CD1c-positive myeloid dendritic cell (primary cell): ENCODE measurements at regions not wholly inside any gene's neighbourhood (a gene's known extent, or its start where the extent isn't known, plus 50 kb on each side); places are given as distances from the start of the nearest gene placed in this dataset.

ENCODE experiments used
- DNase-seq: peaks from one replicate; pipeline ENCODE4 v3.0.0-alpha.2; 2016; ENCODE audit errors: extremely low spot score

DNA sequence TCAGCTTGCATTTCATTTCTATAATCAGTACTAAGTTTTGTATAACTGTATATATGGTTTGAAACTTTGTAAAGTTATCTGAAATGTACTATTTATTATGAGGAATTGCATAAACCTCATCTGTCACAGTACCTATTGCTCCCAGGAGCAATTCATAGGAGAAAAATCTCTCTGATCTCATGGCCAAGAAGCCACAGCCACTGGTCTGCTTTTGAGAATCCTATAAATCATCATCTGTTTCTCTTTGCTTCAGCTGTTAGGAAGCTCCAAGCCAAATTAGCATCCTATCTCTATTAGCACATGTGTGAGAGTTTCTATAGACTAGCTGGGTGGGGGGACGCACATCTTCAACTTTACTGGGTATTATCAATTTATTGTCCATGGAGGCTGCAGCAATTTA is 210.3 kb downstream of the CYP26B1 start:
- no peak for DNase-seq

DNA sequence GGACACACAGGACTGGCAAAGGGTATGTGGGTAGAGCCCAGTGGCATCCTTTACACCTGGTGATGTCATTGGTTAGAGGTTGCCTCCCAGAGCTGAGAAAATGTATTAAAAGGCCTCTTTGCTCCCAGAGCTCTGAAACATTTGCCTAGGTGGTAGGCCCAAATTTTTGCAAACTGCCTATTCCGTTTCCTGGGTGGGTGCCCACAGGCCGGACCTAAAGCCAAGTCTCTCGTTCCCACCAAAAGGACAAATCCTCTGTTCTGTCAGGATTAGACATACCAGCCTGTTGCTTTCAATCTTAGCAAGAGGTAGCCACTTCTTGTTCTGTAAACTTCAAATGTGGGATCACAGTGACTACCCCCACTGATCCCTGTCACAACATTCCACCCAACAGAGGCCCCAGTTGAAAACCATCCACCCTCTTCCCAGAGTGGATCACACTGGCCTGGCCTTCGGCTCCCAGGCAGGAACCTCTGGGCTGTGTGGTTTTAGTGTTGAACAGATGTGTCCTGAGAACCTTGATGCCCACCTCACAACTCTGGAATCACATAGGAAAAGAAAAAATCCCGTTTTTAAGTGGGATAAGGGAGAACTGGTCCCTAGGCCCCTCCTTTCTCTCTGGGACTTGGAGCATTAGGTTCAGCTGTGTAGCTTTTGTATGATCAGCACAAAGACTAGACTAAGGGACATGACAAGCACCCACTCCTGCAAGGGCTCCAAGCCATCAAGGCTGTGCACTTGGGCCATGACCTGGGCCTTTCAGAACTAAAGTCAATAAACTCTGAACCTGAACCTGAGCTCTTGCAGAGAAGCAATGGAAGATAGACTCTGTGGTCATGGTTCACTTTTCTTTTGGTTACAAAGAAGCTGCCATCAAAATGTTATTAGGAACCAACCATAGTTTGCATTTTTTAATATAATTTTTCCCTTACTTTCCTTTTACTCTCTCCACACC is 211.3 kb downstream of the CYP26B1 start:
- no peak for DNase-seq

DNA sequence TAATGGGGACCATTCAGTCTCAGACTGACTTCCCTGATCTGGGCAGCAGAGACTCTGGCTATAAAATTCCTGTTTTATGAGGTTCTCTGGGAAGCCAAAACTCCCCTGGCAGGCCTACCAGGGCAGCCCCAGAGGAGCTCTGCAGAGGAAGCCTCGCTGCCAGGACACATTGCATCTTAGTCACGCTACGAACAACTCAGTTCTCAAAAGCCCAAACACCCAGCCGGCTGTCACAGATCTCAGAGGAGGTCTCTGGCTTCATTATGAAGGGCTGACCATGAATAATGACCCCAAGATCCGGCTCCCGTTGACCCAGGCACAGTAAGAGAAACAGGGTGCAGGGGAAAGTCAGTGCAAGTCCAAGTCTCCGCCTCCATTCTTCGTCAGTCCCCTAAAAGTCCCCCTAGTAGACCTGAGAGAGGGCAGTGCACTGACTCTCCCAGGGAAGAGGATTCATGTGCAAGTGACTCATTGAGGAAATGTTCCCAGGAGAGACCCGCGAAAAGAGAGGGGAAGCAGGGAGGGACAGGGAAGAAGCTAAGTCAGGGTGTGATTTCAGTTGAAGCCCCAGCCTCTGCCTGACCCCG is 212.3 kb downstream of the CYP26B1 start:
- DNase-seq: no peak

DNA sequence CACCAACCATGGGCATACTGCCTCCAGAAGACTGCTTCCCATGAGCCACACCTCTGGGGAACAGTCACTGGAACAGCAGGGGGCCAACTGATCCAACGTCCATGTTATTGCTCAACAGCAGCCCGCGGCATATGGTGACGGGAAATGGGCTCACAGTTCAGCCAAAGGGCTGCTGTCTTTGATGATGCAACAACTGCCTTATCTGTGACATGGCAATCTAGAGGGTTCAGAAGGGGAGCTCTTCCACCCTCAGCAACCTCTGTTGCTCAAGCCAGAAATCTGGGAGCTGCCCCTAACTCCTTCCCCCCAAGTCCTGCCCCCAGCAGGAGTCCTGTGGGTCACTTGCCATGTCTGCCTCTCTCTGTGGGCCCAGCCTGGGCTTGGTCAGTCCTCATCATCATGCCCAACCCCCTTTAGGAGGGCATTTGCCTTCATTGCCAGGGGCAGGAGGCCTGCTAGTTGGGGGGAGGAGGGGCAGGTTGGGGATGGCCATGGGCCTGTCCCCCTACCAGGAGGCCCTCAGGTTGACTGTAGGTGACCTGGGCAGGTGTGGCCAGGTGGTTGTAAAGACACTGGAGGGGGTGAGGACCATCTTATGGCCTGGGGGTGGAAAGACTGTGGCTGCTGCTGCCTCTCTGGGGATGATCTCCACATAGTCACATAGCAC is 212.9 kb downstream of the CYP26B1 start:
- DNase-seq: no peak

DNA sequence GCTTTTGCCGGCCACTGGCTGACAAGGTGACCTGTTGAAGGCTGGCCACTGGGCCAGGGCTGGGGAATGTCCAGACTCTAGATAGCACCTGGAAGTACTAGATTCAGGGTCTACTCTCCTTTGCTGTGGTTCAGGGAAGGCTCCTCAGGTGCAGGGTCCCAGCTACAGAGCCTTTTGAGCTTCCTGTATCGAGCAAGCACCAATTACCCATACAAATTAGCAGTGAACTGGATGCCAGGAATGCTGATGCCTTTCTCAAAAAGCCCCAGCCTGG is 213.4 kb downstream of the CYP26B1 start:
- DNase-seq: no peak

DNA sequence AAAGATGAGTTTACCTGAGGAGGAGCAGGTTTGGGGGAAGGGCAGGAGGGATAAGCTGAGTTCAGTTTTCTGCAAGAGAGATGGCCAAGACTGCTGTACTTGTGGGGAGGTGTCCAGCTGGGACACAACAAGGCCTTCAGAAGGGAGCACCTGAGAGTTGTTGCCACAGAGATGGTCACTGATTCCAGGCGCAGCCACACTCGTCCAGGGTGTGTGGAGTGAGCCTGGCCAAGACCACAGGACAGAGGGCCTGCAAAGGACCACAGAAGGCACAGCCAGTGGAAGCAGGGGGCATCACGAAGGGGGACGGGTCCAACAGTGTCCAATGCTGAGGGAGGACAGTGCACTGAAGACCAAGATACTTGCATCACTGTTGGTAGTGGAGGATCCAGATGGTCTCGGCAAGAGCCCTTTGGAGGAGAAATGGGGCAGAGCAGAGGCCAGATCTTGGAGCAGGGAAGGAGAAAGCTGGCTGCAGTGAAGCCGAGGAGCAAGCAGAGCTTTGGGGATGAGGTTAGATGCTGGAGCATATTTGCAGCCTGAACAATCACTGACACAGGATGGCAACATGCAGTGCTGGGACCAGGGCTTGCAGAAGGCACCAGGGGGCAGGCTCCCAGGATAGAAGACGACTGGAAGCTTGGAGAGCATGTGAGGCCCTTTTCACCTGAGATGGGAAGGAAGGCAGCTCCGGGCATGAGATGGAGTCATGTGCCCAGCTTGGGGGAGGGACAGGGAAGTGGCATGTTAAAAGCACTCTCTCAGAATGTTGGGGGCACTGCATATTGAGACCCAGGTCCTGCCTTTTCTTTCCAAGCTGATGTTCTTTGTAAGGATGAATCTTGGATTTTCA is 214.0 kb downstream of the CYP26B1 start:
- DNase-seq: no peak

DNA sequence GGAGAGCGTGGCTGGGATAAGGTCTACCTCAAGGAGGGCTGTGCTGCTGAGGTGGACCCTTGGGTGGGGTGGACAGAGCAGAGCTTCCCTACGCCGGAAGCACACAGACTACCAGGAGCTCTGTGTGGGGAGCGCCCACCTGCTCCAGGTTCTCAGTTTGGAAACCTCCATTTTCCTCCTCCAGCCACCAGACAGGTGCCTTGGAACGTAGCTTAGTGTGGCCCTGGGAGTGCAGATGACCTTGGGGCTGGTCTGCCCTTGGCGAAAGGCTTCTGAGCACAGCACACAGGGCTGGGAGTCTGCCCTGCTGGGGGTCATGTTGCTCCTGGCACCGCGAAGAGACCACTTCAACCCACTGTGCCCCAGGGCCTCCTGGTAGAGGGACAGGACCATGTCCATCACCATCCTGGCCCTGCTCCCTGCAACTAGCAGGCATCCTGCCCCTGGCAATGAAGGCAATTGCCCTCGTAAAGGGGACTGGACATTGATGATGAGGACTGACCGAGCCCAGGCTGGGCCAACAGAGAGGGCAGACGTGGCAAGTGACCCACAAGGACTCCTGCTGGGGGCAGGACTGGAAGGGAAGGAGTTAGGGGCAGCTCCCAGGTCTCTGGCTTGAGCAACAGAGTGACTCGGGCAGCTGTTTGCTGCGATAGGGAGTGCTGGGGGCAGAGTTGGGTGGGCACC is 214.7 kb downstream of the CYP26B1 start:
- DNase-seq: no peak

DNA sequence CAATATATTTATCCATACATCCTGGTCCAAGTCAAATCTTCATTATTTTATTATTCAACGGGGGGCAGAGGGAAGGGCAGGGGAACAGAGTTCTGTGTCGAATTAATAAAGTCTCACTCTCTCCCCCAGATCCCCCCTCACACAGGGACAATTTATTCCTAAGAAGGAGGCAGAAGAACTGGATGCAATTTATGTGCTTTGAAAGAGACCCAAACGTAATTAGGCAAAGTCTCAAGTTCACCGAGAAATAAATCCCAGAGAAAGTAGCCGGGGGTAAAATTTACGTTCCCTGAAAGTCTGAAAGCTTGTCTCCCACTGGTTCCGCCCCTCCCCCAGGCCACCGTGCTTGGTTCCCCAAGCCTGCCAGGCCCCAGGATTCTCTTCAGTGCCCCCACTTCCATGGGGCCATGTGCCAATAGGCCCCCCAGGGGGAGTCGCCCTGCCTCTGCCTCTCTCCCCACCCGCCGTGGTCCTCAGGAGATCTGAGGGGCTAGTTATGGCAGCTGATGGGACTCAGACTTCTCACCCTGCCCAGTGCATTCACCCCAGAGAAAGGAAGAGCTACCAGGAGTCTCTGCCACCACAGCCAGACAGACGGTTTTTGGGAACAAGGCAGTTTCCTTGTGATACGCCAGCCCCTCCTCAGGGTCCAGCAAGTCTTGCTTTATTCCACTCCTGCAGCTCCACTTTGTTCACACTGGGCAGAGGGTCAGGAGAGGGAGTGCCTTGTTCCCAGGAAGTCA is 215.5 kb downstream of the CYP26B1 start:
- no peak for DNase-seq

DNA sequence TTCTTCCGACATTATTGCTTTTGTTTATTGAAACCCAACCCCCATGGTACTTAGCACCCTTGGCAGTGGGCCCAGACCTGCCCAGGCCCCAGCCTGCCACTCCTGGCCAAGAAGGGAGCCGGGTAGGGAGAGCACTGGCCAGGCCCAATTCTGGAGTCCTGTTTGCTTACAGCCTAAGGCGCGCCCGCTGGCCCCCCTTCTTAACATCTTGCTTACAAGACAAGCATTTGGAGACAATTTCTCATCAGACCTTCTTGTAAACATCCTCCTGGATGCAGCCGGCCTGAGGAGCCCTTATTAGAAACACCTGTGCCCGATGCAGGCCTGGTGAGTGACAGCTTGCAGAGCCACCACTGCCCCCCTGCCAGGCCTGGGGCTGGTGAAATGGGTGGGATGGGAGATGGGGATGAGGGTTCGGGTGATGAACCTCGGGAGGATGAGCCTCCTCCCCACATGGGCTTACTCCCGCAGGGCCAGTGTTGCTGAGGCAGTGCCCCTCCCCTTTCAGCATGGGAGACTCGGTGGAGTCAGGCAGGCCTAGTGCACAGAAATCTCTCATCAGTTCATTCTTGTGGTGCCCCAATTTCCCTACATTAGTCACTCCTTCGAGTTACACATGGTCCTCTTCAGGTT is 217.5 kb downstream of the CYP26B1 start:
- DNase-seq: no peak

DNA sequence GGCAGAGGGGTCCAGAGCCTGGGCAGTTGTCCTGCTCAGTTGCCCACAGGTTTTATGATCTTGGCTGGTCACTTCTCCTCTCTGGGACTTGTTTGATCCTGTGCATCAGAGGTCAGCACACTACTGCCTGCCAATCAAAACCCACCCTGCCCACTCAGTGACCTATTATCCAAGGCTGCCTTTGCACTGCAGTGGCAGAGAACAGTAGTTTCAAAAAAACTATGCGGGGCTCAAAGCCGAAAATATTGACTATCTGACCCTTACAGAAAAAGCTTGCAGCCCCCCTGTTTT is 218.2 kb downstream of the CYP26B1 start:
- DNase-seq: no peak

DNA sequence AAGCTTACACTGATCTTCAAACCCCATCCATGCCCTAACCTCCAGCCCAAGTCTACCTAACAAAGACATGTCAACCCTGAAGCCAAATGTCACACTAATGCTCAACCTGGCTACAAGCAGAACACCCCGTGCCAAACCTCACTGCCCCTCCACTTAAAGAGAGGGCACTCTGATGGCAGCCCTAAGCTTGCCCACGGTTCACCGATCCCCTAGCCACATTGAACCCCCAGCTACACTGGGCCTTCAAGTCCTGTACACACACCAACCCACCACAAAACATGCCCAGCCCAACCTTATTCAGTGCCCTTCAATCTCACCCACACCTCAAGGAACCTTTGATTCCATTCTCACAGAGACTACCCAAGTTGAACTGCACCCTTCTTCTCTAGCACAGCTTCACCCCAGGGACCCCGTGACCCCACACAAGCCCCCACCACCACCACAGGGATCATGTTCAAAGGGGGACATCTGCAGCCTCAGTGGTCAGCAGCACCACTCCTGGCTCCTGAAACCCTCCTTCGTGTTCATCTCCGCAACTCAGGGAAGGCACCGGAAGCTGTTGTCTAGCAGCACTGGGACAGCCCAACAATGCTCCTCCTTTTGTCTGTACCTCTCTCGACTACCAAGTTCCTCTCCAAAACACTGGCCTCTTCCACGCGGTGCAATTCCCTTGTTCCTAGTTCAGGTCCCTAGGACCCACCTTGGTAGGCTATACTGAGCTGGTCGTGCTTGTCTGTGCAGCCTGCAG is 218.8 kb downstream of the CYP26B1 start:
- DNase-seq: no peak

DNA sequence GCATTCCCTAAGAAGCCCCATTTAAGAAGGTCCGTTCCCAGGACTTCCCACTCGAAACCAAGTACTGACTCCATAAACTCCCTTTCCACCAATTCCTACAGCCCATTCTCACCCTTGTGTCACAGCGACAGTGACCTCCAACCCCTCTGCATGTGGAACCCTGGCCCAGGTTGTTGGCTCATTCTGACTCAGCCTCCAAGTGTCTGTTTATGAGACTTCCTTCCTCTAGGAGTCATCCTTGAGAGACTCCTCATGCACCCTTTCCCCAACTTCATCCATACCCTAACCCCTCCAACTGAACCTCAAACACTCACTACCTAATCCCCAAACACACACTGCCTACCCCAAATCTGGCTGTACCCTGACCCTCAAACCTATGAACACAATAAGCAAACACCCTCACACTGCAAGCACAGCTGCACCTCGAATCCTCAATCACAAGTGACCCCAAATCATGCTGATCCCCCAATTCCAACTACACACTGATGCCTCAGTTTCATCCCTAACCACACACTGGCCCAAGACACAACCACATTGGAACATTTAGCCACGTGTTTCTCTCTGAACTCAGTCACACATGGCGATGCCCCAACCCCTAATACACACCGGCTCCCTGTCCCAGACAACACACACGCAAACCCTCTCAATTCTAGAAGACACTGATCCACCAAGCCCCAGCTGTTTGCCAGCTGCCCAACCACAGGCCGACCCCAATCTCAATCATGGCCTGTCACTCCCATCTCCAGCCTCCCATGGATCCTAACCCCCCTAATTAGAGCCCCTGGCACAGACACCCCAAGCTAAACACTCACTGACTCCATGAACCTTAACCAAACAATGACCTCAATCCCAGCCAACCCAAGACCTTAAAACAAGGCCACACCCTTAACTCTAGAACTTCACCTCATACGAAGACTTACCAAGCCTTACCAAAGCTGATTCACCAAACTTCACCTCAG is 219.6 kb downstream of the CYP26B1 start:
- DNase-seq: no peak

DNA sequence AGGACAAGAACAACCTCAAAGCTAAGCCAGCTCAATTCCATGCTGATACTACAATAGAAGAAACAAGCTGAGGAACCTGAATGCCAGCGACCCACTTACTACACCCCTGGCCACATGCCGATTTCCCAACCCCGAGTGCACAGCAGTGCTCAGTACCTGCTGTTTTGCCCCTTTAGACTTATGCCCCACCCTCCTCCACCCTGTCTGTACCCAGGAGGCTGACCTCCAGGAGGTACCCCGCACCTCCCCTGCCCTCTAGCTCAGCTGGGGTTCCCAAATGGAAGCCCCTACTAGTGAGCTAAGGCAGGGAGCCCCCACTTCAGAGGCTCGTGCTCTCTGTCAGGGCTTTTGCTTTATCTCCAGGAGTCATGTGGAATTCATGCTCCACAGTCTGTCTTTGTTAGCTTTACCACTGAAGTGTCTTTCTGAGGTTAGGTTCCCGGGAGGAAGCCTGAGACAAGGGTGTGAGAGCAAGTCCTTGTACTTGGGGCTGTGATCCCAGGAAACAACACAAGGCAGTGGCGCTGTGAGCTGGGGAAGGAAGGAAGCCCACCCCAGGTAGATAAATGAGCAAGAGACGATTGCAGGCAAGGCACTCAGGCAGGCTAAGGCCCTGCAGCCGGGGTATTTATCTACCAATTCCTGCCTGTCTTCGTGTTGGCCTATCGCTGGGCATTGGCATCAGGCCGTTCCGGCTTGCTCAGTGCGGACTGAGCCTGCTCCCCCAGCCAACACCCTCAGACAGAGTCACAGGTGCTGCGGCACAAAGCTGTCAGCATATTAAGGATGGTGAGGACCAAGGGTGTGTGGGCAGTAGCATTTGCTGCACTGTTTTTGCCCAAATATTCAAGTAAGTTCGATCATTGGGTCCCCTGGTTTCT is 220.5 kb downstream of the CYP26B1 start:
- no peak for DNase-seq

DNA sequence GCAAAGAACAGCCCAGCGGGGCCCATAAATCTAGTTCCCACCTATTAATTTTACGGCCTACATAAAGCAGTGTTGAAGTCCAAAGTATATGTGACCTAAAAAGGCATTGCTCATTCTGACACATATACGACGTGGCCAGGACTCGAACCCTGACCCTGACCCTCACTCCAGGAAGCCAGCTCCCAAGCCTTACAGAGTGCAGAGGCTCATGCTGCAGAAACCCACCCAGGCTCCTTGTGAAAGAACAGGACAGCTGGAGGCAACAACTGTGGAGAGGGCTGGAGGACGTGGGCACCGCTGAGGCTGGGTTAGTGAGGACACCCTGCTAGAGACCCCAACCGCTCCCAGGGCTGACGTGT is 221.6 kb downstream of the CYP26B1 start:
- no peak for DNase-seq

DNA sequence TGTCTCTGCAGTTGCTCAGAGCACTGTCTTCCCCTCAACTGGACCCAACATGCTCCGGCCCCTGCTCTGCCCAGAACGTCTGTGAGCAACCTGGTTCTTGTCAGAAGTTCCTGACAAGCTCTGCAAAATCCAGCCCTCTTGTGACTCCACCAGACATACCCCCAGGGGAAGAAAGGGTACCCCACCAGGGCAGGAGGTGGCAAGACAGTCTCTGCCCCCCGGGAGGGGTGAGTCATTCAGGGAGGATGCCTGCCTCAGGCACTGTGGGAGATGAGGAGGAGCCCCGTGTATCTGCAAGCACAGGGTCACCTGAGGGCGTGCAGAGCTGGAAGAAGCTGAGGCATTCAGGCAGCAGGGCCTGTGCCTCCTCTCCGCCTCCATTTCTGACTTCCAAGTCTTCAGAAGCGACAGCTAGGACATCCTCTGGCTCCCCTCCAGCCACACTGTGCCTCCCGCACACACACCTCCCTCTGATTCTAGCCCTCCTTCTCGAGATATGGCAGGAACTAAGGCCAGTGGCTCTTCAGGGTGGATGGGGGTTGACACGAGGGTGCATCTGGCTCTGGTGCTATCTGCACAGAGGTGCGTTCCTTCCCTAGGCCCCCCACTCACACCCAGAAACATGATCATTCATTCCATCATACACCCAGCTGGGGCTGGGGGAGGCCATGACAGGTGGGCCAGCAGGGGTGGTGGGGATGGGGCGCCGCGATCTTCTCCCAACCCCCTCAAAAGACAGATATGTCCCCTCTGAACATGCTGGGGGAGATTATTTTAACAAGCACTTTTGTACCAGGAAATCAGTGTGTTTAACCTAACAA is 222.2 kb downstream of the CYP26B1 start:
- DNase-seq: no peak

DNA sequence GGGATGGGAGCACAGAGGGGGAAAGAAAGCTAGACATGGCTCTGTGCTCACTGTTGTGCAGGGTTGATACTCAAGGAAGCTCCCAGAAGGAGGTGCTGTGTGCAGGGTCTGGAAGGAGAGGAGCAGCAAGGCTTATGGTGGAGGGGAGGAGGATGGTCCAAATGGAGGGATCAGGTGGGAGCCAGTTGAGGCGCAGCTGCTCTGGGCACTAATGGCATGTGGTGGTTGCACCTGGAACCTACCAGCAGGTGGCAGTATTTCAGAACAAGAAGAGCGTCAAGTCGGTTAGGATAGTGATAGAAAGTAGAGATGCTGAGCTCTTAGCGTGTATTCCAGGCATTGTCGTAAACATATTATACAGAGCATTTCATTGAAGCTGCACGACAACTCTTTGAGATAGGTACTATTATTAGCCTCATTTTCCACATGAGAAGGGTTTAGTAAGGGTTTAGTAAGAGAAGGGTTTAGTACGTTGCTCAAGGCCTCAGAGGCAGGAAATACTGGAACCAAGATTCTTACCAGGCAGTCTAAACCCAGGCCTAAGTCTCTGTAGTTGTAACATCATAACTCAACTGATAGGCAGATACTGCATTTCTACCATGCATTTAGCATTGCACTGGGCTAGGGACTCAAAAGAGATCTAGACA is 223.7 kb downstream of the CYP26B1 start:
- DNase-seq: peak; percentile 61
